ENCODE measurements at regions not wholly inside any gene's neighbourhood (a gene's known extent, or its start where the extent isn't known, plus 50 kb on each side); places are given as distances from the start of the nearest gene placed in this dataset.

DNA sequence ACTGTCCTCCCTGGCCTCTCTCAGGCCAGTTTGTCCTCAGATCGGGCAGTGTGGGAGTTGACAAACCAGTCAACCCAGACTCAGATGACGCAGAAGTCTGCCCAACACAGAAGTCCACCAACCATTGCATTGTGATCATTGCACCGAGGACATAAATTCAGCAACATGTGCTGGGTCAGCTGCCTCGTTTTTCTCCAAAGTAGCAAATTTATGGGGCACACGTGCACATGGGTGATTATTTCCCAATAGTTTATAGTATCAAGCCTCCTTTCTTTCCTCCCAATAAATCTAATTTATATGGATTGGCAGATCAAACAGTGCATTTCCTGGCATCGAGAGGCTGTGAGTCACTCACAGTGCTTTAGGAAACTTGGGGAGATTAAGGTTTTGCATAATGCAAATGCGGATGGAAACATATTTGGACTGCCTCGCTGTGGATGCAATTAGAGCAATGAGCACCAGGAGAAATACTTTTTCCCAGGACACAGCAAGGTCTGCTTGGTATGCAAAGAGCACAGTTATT is 413.7 kb upstream of the SULF2 start:
- TF ChIP-seq TCF12 (IDR thresholded peaks at IDR 0.05; ENCODE audit: low read depth) = no peak
- TF ChIP-seq RAD21 (IDR thresholded peaks at IDR 0.05; ENCODE audit: low read depth) = no peak
- no peak for TF ChIP-seq EGR1 (IDR thresholded peaks at IDR 0.05)
- no peak for TF ChIP-seq CEBPB (IDR thresholded peaks at IDR 0.05)
- no peak for TF ChIP-seq TAF1 (IDR thresholded peaks at IDR 0.05; ENCODE audit: low read depth)
- TF ChIP-seq, protein P1, sequence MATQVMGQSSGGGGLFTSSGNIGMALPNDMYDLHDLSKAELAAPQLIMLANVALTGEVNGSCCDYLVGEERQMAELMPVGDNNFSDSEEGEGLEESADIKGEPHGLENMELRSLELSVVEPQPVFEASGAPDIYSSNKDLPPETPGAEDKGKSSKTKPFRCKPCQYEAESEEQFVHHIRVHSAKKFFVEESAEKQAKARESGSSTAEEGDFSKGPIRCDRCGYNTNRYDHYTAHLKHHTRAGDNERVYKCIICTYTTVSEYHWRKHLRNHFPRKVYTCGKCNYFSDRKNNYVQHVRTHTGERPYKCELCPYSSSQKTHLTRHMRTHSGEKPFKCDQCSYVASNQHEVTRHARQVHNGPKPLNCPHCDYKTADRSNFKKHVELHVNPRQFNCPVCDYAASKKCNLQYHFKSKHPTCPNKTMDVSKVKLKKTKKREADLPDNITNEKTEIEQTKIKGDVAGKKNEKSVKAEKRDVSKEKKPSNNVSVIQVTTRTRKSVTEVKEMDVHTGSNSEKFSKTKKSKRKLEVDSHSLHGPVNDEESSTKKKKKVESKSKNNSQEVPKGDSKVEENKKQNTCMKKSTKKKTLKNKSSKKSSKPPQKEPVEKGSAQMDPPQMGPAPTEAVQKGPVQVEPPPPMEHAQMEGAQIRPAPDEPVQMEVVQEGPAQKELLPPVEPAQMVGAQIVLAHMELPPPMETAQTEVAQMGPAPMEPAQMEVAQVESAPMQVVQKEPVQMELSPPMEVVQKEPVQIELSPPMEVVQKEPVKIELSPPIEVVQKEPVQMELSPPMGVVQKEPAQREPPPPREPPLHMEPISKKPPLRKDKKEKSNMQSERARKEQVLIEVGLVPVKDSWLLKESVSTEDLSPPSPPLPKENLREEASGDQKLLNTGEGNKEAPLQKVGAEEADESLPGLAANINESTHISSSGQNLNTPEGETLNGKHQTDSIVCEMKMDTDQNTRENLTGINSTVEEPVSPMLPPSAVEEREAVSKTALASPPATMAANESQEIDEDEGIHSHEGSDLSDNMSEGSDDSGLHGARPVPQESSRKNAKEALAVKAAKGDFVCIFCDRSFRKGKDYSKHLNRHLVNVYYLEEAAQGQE (IDR thresholded peaks at IDR 0.05; ENCODE audit: low read depth) = no peak
- TF ChIP-seq, protein P2, sequence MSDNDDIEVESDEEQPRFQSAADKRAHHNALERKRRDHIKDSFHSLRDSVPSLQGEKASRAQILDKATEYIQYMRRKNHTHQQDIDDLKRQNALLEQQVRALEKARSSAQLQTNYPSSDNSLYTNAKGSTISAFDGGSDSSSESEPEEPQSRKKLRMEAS (IDR thresholded peaks at IDR 0.05) = no peak
- TF ChIP-seq CREB1 (IDR thresholded peaks at IDR 0.05; ENCODE audit: low read depth) = no peak
- TF ChIP-seq EP300 (IDR thresholded peaks at IDR 0.05; ENCODE audit: borderline replicate concordance) = no peak
- TF ChIP-seq YY1 (IDR thresholded peaks at IDR 0.05; ENCODE audit: low read depth) = no peak
- no peak for TF ChIP-seq TEAD4 (IDR thresholded peaks at IDR 0.05)
- TF ChIP-seq ZBTB7A (IDR thresholded peaks at IDR 0.05; ENCODE audit: low read depth) = no peak
- TF ChIP-seq, protein P3, sequence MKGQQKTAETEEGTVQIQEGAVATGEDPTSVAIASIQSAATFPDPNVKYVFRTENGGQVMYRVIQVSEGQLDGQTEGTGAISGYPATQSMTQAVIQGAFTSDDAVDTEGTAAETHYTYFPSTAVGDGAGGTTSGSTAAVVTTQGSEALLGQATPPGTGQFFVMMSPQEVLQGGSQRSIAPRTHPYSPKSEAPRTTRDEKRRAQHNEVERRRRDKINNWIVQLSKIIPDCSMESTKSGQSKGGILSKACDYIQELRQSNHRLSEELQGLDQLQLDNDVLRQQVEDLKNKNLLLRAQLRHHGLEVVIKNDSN (IDR thresholded peaks at IDR 0.05) = no peak
- no peak for TF ChIP-seq FOXM1 (IDR thresholded peaks at IDR 0.05; ENCODE audit: borderline replicate concordance, low read depth)

Data from Ishikawa (cell line).